Mesothelial cell of epicardium (in vitro differentiated cells): ENCODE measurements at regions not wholly inside any gene's neighbourhood (a gene's known extent, or its start where the extent isn't known, plus 50 kb on each side); places are given as distances from the start of the nearest gene placed in this dataset.

Source experiments
- DNase-seq, 2 experiments: peaks; one replicate each; pipeline ENCODE4 v3.0.0; 2021; ENCODE audit warnings: low spot score in 2 of 2; ENCODE audit not compliant: unreplicated experiment in 2 of 2
- H3K27ac Mint-ChIP-seq: 2 replicates; pipeline ENCODE4 v1.8.0; 2021; ENCODE audit warnings: mixed read lengths
- H3K27me3 Mint-ChIP-seq: 2 replicates; pipeline ENCODE4 v1.8.0; 2021; ENCODE audit warnings: low read depth, mixed read lengths
- H3K36me3 Mint-ChIP-seq: 2 replicates; pipeline ENCODE4 v1.8.0; 2021; ENCODE audit warnings: mixed read lengths
- H3K4me1 Mint-ChIP-seq: 2 replicates; pipeline ENCODE4 v1.8.0; 2021; ENCODE audit warnings: mixed read lengths
- H3K4me3 Mint-ChIP-seq: 2 replicates; pipeline ENCODE4 v1.8.0; 2021; ENCODE audit warnings: mild to moderate bottlenecking, moderate library complexity, mixed read lengths
- H3K9me3 Mint-ChIP-seq: 2 replicates; pipeline ENCODE4 v1.8.0; 2021; ENCODE audit warnings: mixed read lengths
- CTCF ChIP-seq: fragments of 200-600 bp; sonication (generic); IDR thresholded peaks from one replicate; pipeline ENCODE4 v1.5.0; 2021; ENCODE audit warnings: antibody characterized with exemption; ENCODE audit not compliant: unreplicated experiment

- peaks cover 3% of the 10 kb centered on the region for H3K27me3 Mint-ChIP-seq
- H3K27ac Mint-ChIP-seq = no peak overlapping the region
- no peak for DNase-seq
- no peaks in the 10 kb centered on the region for H3K4me1 Mint-ChIP-seq
- no peaks in the 10 kb centered on the region for H3K36me3 Mint-ChIP-seq
- H3K9me3 Mint-ChIP-seq = no peaks in the 10 kb centered on the region
- no peak overlapping the region for H3K4me3 Mint-ChIP-seq
- TF ChIP-seq CTCF = no peak
Observed at GRCh38 chr16:11460820-11461594, 115.7 kb downstream of the RMI2 start.

GRCh38 chr16:11461595-11461990 lies 116.3 kb downstream of the RMI2 start:
- Mint-ChIP-seq H3K9me3 (no peaks in the 10 kb centered on the region), H3K27me3 (peaks cover 3% of the 10 kb centered on the region), H3K36me3 (no peaks in the 10 kb centered on the region), H3K4me1 (no peaks in the 10 kb centered on the region), H3K27ac (no peak overlapping the region), H3K4me3 (no peak overlapping the region)
- TF ChIP-seq CTCF = no peak
- DNase-seq = no peak

GRCh38 chr16:11462036-11462435 lies 116.8 kb downstream of the RMI2 start:
- no peak overlapping the region for H3K4me3 Mint-ChIP-seq
- no peak overlapping the region for H3K27ac Mint-ChIP-seq
- H3K9me3 Mint-ChIP-seq = no peaks in the 10 kb centered on the region
- no peaks in the 10 kb centered on the region for H3K4me1 Mint-ChIP-seq
- TF ChIP-seq CTCF = no peak
- H3K36me3 Mint-ChIP-seq = no peaks in the 10 kb centered on the region
- H3K27me3 Mint-ChIP-seq = peaks cover 3% of the 10 kb centered on the region
- no peak for DNase-seq

GRCh38 chr16:11462861-11463260 lies 117.6 kb downstream of the RMI2 start:
- DNase-seq = no peak
- H3K27ac Mint-ChIP-seq = no peak overlapping the region
- no peaks in the 10 kb centered on the region for H3K36me3 Mint-ChIP-seq
- peaks cover 3% of the 10 kb centered on the region for H3K27me3 Mint-ChIP-seq
- no peaks in the 10 kb centered on the region for H3K9me3 Mint-ChIP-seq
- H3K4me1 Mint-ChIP-seq = no peaks in the 10 kb centered on the region
- no peak overlapping the region for H3K4me3 Mint-ChIP-seq
- no peak for TF ChIP-seq CTCF

- Mint-ChIP-seq H3K36me3 (no peaks in the 10 kb centered on the region), H3K4me3 (no peak overlapping the region), H3K4me1 (no peaks in the 10 kb centered on the region), H3K9me3 (no peaks in the 10 kb centered on the region), H3K27me3 (peaks cover 3% of the 10 kb centered on the region), H3K27ac (no peak overlapping the region)
- no peak for DNase-seq
- no peak for TF ChIP-seq CTCF
Observed at GRCh38 chr16:11464241-11464640, 119.0 kb downstream of the RMI2 start.
